ENCODE measurements at regions not wholly inside any gene's neighbourhood (a gene's known extent, or its start where the extent isn't known, plus 50 kb on each side); places are given as distances from the start of the nearest gene placed in this dataset.

GRCh38 chr2:19810148-19810547, 91.6 kb downstream of the TTC32 start:
- TF ChIP-seq CTCF (IDR thresholded peaks at IDR 0.05) = no peak

GRCh38 chr2:19809206-19809605, 92.6 kb downstream of the TTC32 start:
- TF ChIP-seq CTCF (IDR thresholded peaks at IDR 0.05) = no peak

GRCh38 chr2:19807866-19808265, 93.9 kb downstream of the TTC32 start:
- TF ChIP-seq CTCF (IDR thresholded peaks at IDR 0.05) = no peak

GRCh38 chr2:19807346-19807745, 94.4 kb downstream of the TTC32 start:
- no peak for TF ChIP-seq CTCF (IDR thresholded peaks at IDR 0.05)

GRCh38 chr2:19806591-19806990, 95.2 kb downstream of the TTC32 start:
- TF ChIP-seq CTCF (IDR thresholded peaks at IDR 0.05) = no peak

GRCh38 chr2:19806131-19806530, 95.7 kb downstream of the TTC32 start:
- TF ChIP-seq CTCF (IDR thresholded peaks at IDR 0.05) = no peak

GRCh38 chr2:19805266-19805665, 96.5 kb downstream of the TTC32 start:
- TF ChIP-seq CTCF (IDR thresholded peaks at IDR 0.05) = no peak

- TF ChIP-seq CTCF (IDR thresholded peaks at IDR 0.05) = no peak
These were observed 97.0 kb downstream of the TTC32 start for GRCh38 chr2:19804639-19805260.

Measured in LNCAP (cell line).